Activated naive CD4-positive, alpha-beta T cell treated with anti-CD3 and anti-CD28 coated beads for 36 hours (primary cell): ENCODE measurements at regions not wholly inside any gene's neighbourhood (a gene's known extent, or its start where the extent isn't known, plus 50 kb on each side); places are given as distances from the start of the nearest gene placed in this dataset.
A peak's percentile ranks its signal among the peaks of the same experiment; 100 is the strongest.

Experiments used
- CTCF ChIA-PET: fragments of 350-600 bp; sonication (Branson Sonifier 250); formaldehyde crosslinking; loops from one replicate; lab custom pipeline; 2021; ENCODE audit warnings: antibody characterized with exemption; lab: Charles Lee
- DNase-seq: peaks from one replicate; pipeline ENCODE4 v3.0.0-alpha.2; 2020
- H3K27ac Mint-ChIP-seq: one replicate; pipeline ENCODE4 v1.8.0; 2021; ENCODE audit warnings: mild to moderate bottlenecking, mixed read lengths
- H3K27me3 Mint-ChIP-seq: one replicate; pipeline ENCODE4 v1.8.0; 2021; ENCODE audit warnings: low read depth, mixed read lengths
- H3K36me3 Mint-ChIP-seq: one replicate; pipeline ENCODE4 v1.8.0; 2021; ENCODE audit warnings: low read depth, mixed read lengths
- H3K4me1 Mint-ChIP-seq: one replicate; pipeline ENCODE4 v1.8.0; 2021; ENCODE audit warnings: low read depth, mixed read lengths
- H3K4me3 Mint-ChIP-seq: one replicate; pipeline ENCODE4 v1.8.0; 2021; ENCODE audit warnings: mild to moderate bottlenecking, moderate library complexity, mixed read lengths
- H3K9me3 Mint-ChIP-seq: one replicate; pipeline ENCODE4 v1.8.0; 2021; ENCODE audit warnings: mixed read lengths
- intact Hi-C: fragments of 100-400 bp; cut with micrococcal nuclease; formaldehyde crosslinking; loops from one replicate; pipeline ENCODE4 v1.15.1; 2023

DNA sequence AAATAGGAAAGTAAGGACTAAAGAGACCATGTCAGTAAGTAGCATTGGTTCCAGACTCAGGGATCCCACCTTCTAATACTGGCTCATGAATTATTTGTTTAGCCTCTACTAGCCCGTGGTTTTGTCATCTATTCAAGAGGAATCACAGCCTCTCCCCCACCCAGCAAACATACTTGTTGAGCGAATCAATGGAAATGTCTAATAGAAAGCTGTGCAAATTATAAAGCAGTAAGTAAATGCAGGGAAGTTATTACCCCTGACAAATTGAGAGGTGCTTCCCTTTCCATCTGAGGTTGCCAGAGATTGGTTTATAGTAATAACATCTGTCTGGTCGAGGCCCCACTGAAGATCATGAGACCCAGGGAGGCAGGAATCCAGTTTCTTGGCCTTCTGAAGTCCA lies 219.3 kb upstream of the OSR1 start:
- peaks cover 26% of the 10 kb centered on the region for H3K27me3 Mint-ChIP-seq
- intact Hi-C loops: no loop called here
- no peak for DNase-seq
- no peak overlapping the region for H3K27ac Mint-ChIP-seq
- no peaks in the 10 kb centered on the region for H3K9me3 Mint-ChIP-seq
- CTCF ChIA-PET: interaction anchor here (0.5 kb wide), 1 partner anchor 255 kb away, joined by 3 read pairs; no protein-coding TSS in a partner anchor
- no peak overlapping the region for H3K4me3 Mint-ChIP-seq
- H3K4me1 Mint-ChIP-seq: no peaks in the 10 kb centered on the region
- no peaks in the 10 kb centered on the region for H3K36me3 Mint-ChIP-seq

DNA sequence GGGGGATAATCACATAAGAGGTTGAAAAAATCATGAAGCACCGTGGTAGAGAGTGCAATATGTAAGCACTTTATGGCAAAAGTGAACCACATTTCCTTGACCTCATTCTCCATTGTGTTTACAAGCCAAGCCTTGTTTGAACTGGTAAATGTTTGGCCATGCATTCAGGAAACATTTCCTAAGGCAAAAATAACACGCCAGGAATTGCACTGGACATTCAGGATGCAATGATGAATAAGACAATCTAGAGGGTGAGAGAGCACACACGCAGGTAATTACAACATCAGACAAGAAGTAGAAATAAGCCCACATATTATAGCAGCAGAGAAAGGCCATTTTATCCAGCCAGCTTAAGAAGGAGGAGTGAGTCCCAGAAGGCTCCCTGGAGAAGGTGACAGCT lies 218.0 kb upstream of the OSR1 start:
- CTCF ChIA-PET: no interaction called here
- no peaks in the 10 kb centered on the region for H3K36me3 Mint-ChIP-seq
- peaks cover 29% of the 10 kb centered on the region for H3K27me3 Mint-ChIP-seq
- intact Hi-C loops: no loop called here
- no peak for DNase-seq
- H3K4me3 Mint-ChIP-seq: no peak overlapping the region
- H3K4me1 Mint-ChIP-seq: no peaks in the 10 kb centered on the region
- no peaks in the 10 kb centered on the region for H3K9me3 Mint-ChIP-seq
- H3K27ac Mint-ChIP-seq: no peak overlapping the region

DNA sequence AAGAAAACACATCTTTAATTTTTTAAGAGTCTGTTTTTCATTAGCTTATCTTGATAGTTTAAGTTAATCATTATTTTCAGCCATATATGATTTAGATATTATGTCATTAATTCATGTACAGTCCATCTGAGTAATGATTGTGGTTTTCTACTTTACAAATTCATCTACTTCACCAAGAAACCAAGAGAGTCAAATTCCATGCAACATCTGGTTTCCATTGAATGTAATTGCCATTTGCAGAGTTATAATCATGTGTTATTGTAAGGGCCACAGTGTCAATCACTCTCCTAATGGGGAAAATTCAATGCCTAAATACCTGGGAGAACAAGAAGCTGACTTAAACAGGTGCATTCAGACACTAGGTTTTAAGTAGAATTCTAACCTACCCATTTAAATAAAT lies 217.2 kb upstream of the OSR1 start:
- Mint-ChIP-seq H3K4me3 (no peak overlapping the region), H3K4me1 (no peaks in the 10 kb centered on the region), H3K27me3 (peaks cover 31% of the 10 kb centered on the region), H3K9me3 (no peaks in the 10 kb centered on the region), H3K27ac (no peak overlapping the region), H3K36me3 (no peaks in the 10 kb centered on the region)
- intact Hi-C loops: no loop called here
- CTCF ChIA-PET: no interaction called here
- DNase-seq: no peak

DNA sequence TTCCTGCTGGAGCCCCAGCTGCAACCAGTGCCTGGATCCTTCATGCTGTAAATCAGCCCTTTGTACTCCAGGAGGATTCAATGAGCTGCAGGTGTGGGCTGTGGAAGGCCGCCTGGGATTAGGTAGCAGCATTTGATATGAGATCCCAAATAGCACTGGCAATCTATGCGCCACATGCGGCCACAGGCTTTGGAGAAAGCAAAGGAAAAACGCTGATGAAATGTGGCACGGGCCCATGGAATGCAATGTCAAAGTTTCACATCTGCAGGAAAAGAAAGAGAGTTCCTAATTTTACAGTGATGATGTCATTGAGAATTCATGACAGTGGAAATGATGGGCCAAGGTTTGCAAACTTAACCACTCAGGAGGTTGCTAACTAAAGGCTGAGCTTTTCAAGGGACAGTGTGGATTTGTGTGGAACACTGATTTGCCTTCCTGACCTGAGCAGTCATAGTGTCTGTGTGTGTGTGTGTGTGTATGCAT lies 216.4 kb upstream of the OSR1 start:
- no peak overlapping the region for H3K4me3 Mint-ChIP-seq
- DNase-seq: no peak
- H3K27me3 Mint-ChIP-seq: peaks cover 24% of the 10 kb centered on the region
- CTCF ChIA-PET: no interaction called here
- H3K36me3 Mint-ChIP-seq: no peaks in the 10 kb centered on the region
- no peaks in the 10 kb centered on the region for H3K4me1 Mint-ChIP-seq
- H3K9me3 Mint-ChIP-seq: no peaks in the 10 kb centered on the region
- no peak overlapping the region for H3K27ac Mint-ChIP-seq
- intact Hi-C loops: no loop called here

DNA sequence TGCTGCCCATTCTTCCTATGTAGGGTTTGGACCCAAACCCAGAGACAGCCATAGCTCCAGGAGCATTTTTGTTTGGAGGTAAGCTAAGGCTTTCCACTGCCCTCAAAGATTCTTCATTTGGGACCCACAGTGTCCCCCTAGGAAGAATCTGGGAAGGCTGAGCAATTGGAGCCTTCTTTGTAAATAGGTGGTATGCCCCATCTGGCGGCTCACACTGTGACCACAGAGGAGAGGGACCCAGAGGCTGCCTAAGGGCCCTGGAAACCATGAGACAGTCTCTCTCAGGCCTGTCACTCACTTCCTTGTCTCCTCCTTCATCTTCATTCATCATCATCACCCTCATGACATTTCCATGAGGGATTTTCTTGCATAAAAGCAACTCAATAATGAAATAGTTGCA lies 215.4 kb upstream of the OSR1 start:
- Mint-ChIP-seq H3K27ac (no peak overlapping the region), H3K36me3 (no peaks in the 10 kb centered on the region), H3K27me3 (peaks cover 20% of the 10 kb centered on the region), H3K9me3 (no peaks in the 10 kb centered on the region), H3K4me3 (no peak overlapping the region), H3K4me1 (no peaks in the 10 kb centered on the region)
- CTCF ChIA-PET: no interaction called here
- intact Hi-C loops: no loop called here
- no peak for DNase-seq

DNA sequence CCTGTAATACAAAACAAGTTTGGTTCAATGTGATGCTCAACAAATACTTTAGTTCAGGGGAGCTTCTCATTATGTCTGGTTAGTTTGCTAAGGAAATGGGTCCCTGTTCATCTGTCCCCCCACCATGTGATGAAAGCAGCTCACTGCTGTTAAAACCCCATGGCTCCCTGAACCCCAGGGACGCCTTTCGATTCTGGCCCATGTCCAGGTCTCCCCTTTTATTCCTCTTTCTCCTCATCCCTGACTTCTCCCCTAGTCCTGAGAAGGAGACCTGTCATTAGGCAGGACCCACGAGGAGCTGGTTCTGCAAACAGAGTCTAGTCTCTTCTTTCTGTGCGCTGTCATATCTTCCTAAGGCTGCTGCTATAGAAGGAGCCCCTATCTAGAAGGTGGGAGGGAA lies 213.3 kb upstream of the OSR1 start:
- no peaks in the 10 kb centered on the region for H3K36me3 Mint-ChIP-seq
- no peaks in the 10 kb centered on the region for H3K9me3 Mint-ChIP-seq
- H3K27me3 Mint-ChIP-seq: peaks cover 18% of the 10 kb centered on the region
- CTCF ChIA-PET: interaction anchor here (1.1 kb wide), 1 partner anchor 8 kb away, joined by 4 read pairs; no protein-coding TSS in a partner anchor
- no peak for DNase-seq
- intact Hi-C loops: no loop called here
- no peaks in the 10 kb centered on the region for H3K4me1 Mint-ChIP-seq
- H3K27ac Mint-ChIP-seq: no peak overlapping the region
- H3K4me3 Mint-ChIP-seq: no peak overlapping the region

DNA sequence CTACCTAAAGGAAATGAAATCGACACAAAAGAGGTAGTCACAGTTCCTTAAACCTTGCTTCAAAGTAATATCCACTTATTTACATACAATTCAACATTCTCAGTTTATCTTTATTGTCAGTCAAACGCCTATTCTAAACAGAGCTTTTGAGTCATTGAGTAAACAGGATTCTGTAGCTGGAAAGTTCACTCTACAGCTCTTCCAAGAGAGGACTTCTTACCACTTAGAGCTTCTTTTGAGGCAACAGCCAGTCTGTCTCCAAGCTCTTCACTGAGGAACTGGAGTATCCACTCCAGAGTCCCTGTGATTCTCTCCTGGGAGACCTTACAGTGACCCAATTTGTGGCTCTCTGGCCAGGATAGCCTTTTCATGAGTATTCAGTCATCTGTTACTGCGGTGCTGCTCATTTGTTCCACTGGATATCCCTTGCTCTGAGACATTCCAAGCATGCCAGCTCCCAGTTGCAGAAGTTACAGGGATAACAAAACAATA lies 210.9 kb upstream of the OSR1 start:
- CTCF ChIA-PET: no interaction called here
- intact Hi-C loops: no loop called here
- DNase-seq: no peak
- H3K27me3 Mint-ChIP-seq: peaks cover 15% of the 10 kb centered on the region
- H3K4me3 Mint-ChIP-seq: no peak overlapping the region
- no peak overlapping the region for H3K27ac Mint-ChIP-seq
- no peaks in the 10 kb centered on the region for H3K36me3 Mint-ChIP-seq
- H3K4me1 Mint-ChIP-seq: no peaks in the 10 kb centered on the region
- H3K9me3 Mint-ChIP-seq: no peaks in the 10 kb centered on the region

DNA sequence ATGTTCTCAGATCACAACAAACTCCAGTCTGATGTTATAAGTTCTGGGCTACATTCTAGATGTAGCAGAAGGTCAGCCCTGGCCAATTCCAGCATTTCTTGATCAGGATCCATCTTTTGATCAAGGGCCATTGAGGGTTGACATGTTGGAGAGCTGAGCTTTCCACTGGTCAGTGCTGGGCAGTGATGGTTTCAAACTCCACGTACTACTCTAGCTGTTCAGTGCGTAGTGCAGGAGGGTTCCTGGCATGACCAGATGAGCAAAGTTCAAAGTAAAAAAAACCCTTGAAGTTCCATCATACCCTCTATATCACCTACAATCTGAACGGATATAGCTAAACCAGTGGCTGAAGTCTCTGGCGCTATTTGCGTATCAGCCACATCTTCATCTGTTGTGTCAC lies 210.4 kb upstream of the OSR1 start:
- Mint-ChIP-seq H3K4me3 (no peak overlapping the region), H3K36me3 (no peaks in the 10 kb centered on the region), H3K9me3 (no peaks in the 10 kb centered on the region), H3K27me3 (peaks cover 12% of the 10 kb centered on the region), H3K27ac (no peak overlapping the region), H3K4me1 (no peaks in the 10 kb centered on the region)
- CTCF ChIA-PET: no interaction called here
- intact Hi-C loops: no loop called here
- no peak for DNase-seq

DNA sequence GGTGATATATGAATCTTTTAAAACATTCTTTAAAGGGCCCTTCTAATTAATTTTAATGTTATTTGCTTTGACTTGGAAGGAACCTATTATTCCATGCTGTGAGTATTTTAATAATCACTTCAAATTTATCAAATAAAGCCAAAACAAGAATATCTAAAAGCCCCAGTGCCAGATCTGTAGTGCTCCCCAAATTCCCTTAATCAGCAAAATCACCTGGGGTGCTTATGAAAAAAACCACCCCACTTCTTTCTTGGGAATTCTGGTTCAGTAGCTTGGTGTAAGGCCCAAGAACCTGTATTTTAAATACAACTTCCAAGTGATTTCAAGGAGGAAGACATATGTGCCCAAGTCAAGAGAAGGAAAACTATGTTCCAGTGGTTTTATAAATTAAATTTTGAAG lies 202.4 kb upstream of the OSR1 start:
- peaks cover 14% of the 10 kb centered on the region for H3K27me3 Mint-ChIP-seq
- no peak for DNase-seq
- CTCF ChIA-PET: no interaction called here
- intact Hi-C loops: no loop called here
- H3K27ac Mint-ChIP-seq: no peak overlapping the region
- H3K4me3 Mint-ChIP-seq: no peak overlapping the region
- peaks cover 8% of the 10 kb centered on the region for H3K4me1 Mint-ChIP-seq
- no peaks in the 10 kb centered on the region for H3K36me3 Mint-ChIP-seq
- H3K9me3 Mint-ChIP-seq: no peaks in the 10 kb centered on the region

DNA sequence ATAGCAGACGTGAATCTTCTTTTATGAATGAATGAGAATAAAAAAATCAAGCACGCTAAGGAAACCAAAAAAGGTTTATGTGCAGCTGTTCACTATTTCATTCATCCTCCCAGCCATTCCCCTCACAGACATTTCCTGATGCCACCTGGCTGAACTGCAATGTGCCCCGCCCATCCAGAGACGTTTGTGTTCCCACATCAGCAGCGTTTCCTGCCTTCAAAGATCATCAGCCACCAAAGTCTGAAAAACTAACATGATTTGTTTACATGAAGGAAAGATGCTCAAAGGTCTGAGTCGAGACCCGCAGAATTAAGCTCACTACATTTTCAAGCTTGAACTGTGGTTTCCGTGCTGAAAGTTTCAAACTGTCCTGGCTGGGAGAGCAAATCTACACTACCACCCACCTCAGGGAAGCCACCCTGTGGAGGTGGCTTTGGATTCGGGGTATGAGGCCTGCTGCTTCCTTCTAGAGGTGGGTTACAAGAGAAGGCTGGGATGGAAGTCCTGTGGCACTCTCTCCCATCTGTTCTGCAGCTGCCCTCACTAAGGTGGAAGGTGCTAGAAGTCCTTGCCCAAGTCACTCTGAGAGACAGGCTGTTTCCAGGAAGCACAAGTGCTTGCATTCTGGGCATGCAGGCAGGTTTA lies 201.3 kb upstream of the OSR1 start:
- CTCF ChIA-PET: no interaction called here
- H3K27me3 Mint-ChIP-seq: peaks cover 12% of the 10 kb centered on the region
- no peak overlapping the region for H3K4me3 Mint-ChIP-seq
- H3K36me3 Mint-ChIP-seq: no peaks in the 10 kb centered on the region
- H3K4me1 Mint-ChIP-seq: peaks cover 8% of the 10 kb centered on the region
- intact Hi-C loops: no loop called here
- DNase-seq: peak; percentile 35
- no peaks in the 10 kb centered on the region for H3K9me3 Mint-ChIP-seq
- no peak overlapping the region for H3K27ac Mint-ChIP-seq

DNA sequence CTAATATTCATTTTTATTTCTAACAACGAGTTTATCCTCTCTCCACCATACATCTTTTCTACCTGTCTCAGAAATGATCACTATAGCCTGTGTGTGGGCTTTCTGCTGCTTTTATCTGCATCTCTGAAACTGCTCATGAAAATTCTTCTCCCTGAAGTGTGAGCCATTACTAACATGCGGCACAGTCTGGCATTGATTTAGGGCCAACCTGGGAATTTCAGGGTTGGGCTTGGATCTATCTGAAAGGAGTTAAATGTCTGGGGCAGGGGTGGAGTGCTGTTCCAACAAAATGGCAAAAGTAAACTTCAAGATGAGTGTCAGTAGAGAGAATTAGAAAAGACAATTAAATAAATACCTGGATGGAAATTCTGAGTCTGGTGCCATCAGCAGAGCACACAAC lies 198.2 kb upstream of the OSR1 start:
- Mint-ChIP-seq H3K27me3 (peaks cover 6% of the 10 kb centered on the region), H3K36me3 (no peaks in the 10 kb centered on the region), H3K27ac (no peak overlapping the region), H3K4me1 (peaks cover 8% of the 10 kb centered on the region), H3K4me3 (no peak overlapping the region), H3K9me3 (no peaks in the 10 kb centered on the region)
- intact Hi-C loops: no loop called here
- CTCF ChIA-PET: no interaction called here
- DNase-seq: no peak

DNA sequence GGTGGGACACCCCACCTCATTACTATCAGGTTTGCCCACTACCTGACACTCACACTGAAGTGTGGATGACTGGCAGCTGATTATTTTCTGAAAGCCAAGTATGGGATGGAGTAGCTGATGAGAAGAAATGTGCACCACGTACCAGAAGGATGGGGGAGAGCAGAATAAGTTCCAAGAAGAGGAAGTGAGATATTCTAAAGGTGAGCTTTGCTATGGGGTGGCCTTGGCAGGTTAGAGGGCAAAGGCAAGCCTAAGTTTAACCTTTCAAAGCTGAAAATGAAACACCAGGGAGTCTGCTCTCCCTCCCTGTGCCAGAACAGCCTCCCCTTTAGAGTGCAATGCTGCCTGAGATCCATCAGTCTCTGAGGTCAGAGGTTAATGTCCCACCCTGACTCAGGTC lies 196.1 kb upstream of the OSR1 start:
- Mint-ChIP-seq H3K4me1 (peaks cover 6% of the 10 kb centered on the region), H3K27me3 (peaks cover 18% of the 10 kb centered on the region), H3K9me3 (no peaks in the 10 kb centered on the region), H3K4me3 (no peak overlapping the region), H3K27ac (no peak overlapping the region), H3K36me3 (no peaks in the 10 kb centered on the region)
- no peak for DNase-seq
- intact Hi-C loops: no loop called here
- CTCF ChIA-PET: no interaction called here

DNA sequence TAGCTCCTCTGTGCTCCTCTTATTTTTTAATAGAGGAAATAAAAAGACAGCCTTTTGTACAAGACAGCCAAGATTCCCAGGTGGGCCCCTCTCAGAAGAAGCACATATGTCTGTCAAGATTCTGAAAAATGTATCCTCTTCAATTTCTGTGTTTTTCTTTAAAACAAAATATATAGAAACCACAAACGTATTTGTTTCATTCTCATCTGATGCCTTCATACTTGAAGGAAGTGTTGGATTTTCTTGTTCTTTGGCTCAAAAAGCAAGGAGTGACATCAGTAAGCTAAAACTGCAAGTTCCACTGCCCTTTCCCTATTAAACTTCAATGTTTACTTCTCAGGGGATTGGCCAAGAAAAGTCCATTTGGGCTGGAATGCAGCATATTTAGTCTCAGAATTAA lies 193.8 kb upstream of the OSR1 start:
- Mint-ChIP-seq H3K9me3 (no peaks in the 10 kb centered on the region), H3K27ac (no peak overlapping the region), H3K4me3 (no peak overlapping the region), H3K27me3 (peaks cover 19% of the 10 kb centered on the region), H3K36me3 (no peaks in the 10 kb centered on the region), H3K4me1 (no peaks in the 10 kb centered on the region)
- CTCF ChIA-PET: no interaction called here
- intact Hi-C loops: no loop called here
- DNase-seq: no peak
